ENCODE measurements at regions not wholly inside any gene's neighbourhood (a gene's known extent, or its start where the extent isn't known, plus 50 kb on each side); places are given as distances from the start of the nearest gene placed in this dataset.

DNA sequence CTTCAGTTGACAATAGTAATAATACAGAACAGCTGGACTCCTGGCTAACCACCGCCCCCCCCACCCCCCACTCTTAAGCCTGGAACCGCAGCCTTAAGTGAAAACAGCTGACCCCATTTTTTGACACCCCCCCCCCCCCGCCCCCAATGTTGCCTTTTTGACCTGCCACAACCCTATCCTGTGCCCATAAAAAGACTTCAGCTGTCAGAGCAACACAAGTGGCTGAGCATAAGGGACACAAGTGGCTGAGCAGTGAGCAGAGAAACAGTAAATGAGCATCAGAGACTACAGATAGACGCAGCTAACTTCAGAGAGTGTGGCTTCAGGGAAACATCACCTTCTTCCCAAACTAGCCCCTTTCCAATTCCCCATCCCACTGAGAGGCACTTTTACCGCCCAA lies 1493.8 kb downstream of the LRRC4C start:
- TF ChIP-seq POLR2AphosphoS5 (IDR thresholded peaks at IDR 0.05; ENCODE audit: low read depth, low read length) (no peak), TAF1 (IDR thresholded peaks at IDR 0.05; ENCODE audit: borderline replicate concordance, insufficient read depth, low read length) (no peak)
